Mucosa of descending colon (tissue), 3 donors: ENCODE measurements at regions not wholly inside any gene's neighbourhood (a gene's known extent, or its start where the extent isn't known, plus 50 kb on each side); places are given as distances from the start of the nearest gene placed in this dataset.
A peak's percentile ranks its signal among the peaks of the same experiment; 100 is the strongest.
"Not testable (repeated sequence)": the region's sequence is repeated elsewhere in the genome, so short reads cannot be mapped to it uniquely, and the experiment has no call there.

Experiments used
- ATAC-seq: fragments of 200-7000 bp; cut with Tn5 transposase; one replicate; pipeline ENCODE4 v1.9.1; 2020; ENCODE audit warnings: mild to moderate bottlenecking, moderate library complexity
- DNase-seq, 3 donors: peaks; one replicate each; pipeline ENCODE4 v3.0.0-alpha.2; 2020
- H3K36me3 ChIP-seq: fragments of 200-600 bp; one replicate; pipeline ENCODE4 v1.8.0; 2021; ENCODE audit warnings: low read depth, mild to moderate bottlenecking
- H3K4me1 ChIP-seq: fragments of 200-600 bp; one replicate; pipeline ENCODE4 v1.8.0; 2021; ENCODE audit warnings: low read depth, mild to moderate bottlenecking
- H3K4me3 ChIP-seq: fragments of 200-600 bp; one replicate; pipeline ENCODE4 v1.8.0; 2021; ENCODE audit warnings: mild to moderate bottlenecking
- H3K9me3 ChIP-seq: fragments of 200-600 bp; one replicate; pipeline ENCODE4 v1.8.0; 2021; ENCODE audit warnings: mild to moderate bottlenecking
- intact Hi-C, 2 donors: fragments of 100-400 bp; cut with DNase I in 1 of 2; cut with micrococcal nuclease in 1 of 2; formaldehyde crosslinking; loops; one replicate each; pipeline versions ENCODE4 v1.11.0 to v1.11.1; 2022; cut with DNase I, micrococcal nuclease
- TF ChIP-seq, protein P1 (sequence below): fragments of 200-600 bp; IDR thresholded peaks from one replicate; pipeline ENCODE4 v1.8.0; 2022; ENCODE audit warnings: antibody characterized with exemption, mild to moderate bottlenecking
- donor health status: DM: no; HTN: no; CAD: no; lungs with moderate emphysema.
- donor health status: DM: no; HTN: no; CAD: no.
- donor health status: DM: no; HTN: yes; CAD: no.

DNA sequence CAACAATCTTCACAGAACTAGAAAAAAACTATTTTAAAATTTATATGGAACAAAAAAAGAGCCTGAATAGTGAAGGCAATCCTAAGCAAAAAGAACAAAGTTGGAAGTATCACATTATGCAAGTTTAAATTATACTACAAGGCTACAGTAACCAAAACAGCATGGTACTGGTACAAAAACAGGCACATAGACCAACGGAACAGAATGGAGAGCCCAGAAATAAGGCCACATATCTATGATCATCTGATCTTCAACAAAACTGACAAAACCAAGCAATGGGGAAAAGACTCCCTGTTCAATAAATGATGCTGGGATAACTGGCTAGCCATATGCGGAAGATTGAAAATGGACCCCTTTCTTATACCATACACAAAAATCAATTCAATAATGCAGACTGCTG lies 74.4 kb upstream of the RTN4 start:
- intact Hi-C loops, DNase-seq, H3K4me1 ChIP-seq, H3K36me3 ChIP-seq, H3K4me3 ChIP-seq, H3K9me3 ChIP-seq, ATAC-seq: not testable (repeated sequence)

- intact Hi-C loops: no loop called here
- peaks cover 4% of the 10 kb centered on the region for H3K4me1 ChIP-seq
- DNase-seq (no peak), ATAC-seq (no peak)
- TF ChIP-seq, protein P1, sequence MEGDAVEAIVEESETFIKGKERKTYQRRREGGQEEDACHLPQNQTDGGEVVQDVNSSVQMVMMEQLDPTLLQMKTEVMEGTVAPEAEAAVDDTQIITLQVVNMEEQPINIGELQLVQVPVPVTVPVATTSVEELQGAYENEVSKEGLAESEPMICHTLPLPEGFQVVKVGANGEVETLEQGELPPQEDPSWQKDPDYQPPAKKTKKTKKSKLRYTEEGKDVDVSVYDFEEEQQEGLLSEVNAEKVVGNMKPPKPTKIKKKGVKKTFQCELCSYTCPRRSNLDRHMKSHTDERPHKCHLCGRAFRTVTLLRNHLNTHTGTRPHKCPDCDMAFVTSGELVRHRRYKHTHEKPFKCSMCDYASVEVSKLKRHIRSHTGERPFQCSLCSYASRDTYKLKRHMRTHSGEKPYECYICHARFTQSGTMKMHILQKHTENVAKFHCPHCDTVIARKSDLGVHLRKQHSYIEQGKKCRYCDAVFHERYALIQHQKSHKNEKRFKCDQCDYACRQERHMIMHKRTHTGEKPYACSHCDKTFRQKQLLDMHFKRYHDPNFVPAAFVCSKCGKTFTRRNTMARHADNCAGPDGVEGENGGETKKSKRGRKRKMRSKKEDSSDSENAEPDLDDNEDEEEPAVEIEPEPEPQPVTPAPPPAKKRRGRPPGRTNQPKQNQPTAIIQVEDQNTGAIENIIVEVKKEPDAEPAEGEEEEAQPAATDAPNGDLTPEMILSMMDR: no peak
- no peak overlapping the region for H3K4me3 ChIP-seq
- H3K36me3 ChIP-seq: no peaks in the 10 kb centered on the region
- no peaks in the 10 kb centered on the region for H3K9me3 ChIP-seq
These were observed 73.6 kb upstream of the RTN4 start for GRCh38 chr2:55123851-55124269.

DNA sequence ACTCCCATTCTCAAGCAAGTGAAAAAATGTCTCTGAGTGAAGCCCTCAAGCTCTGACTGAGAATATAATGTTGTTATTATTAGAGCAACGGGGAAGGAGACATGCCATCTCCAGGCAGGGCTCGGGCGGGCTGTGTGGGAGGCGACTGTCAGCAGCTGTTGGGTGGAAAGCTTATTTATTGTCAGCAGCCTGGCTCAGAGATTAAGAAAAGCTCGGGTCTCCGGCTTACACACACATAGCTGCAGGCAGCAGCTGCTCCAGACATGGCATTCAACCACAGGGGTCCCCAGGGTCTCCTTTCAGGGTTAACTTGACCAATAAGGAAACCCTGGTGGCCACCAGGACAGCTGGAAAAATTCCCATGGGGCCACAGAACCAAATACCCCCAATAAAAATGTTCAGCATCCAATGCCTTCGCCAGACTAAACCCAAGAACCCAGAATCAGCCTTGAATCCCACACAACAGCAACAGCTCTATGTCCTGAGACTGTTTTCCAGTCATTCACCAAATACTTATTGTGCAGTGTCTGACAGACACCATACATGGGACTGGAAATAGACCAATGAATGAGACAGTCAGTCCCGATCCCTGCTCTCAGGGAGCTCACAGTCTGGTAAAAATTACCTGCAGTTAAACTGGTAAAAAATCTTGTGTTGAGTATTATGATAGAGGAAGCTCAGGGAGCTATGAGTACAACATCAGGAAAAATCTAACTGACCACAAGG lies 70.5 kb upstream of the RTN4 start:
- no peak overlapping the region for H3K4me3 ChIP-seq
- TF ChIP-seq, protein P1: no peak
- H3K9me3 ChIP-seq: no peaks in the 10 kb centered on the region
- H3K4me1 ChIP-seq: peaks cover 4% of the 10 kb centered on the region
- intact Hi-C loops: no loop called here
- DNase-seq (no peak), ATAC-seq (peak; percentile 56)
- no peaks in the 10 kb centered on the region for H3K36me3 ChIP-seq

GRCh38 chr2:55119711-55120487 lies 69.6 kb upstream of the RTN4 start:
- intact Hi-C loops: no loop called here
- H3K4me3 ChIP-seq: no peak overlapping the region
- H3K9me3 ChIP-seq: no peaks in the 10 kb centered on the region
- H3K36me3 ChIP-seq: no peaks in the 10 kb centered on the region
- no peak for DNase-seq
- TF ChIP-seq, protein P1: no peak
- H3K4me1 ChIP-seq: peaks cover 4% of the 10 kb centered on the region
- ATAC-seq: peak; percentile 70

GRCh38 chr2:55118643-55119083 lies 68.4 kb upstream of the RTN4 start:
- H3K4me1 ChIP-seq: peaks cover 4% of the 10 kb centered on the region

More at GRCh38 chr2:55118643-55119083, 68.4 kb upstream of the RTN4 start:
- H3K4me3 ChIP-seq: no peak overlapping the region
- no peaks in the 10 kb centered on the region for H3K9me3 ChIP-seq
- ATAC-seq (no peak), DNase-seq (no peak)
- intact Hi-C loops: no loop called here
- H3K36me3 ChIP-seq: no peaks in the 10 kb centered on the region
- TF ChIP-seq, protein P1: no peak
